SK-MEL-5 (cell line): ENCODE measurements at regions not wholly inside any gene's neighbourhood (a gene's known extent, or its start where the extent isn't known, plus 50 kb on each side); places are given as distances from the start of the nearest gene placed in this dataset.
"Not testable (repeated sequence)": the region's sequence is repeated elsewhere in the genome, so short reads cannot be mapped to it uniquely, and the experiment has no call there.

Experiments
- DNase-seq: peaks from one replicate; pipeline ENCODE4 v3.0.0-alpha.2; 2016; ENCODE audit warnings: low read depth, low spot score
- in situ Hi-C: cut with HindIII; loops from 2 replicates; pipeline ENCODE4 v1.10.0; 2016; ENCODE audit warnings: low sequenced_read_pairs, high pct_unique_total_duplicates, low pct_unique_long_range_greater_than_20kb

DNA sequence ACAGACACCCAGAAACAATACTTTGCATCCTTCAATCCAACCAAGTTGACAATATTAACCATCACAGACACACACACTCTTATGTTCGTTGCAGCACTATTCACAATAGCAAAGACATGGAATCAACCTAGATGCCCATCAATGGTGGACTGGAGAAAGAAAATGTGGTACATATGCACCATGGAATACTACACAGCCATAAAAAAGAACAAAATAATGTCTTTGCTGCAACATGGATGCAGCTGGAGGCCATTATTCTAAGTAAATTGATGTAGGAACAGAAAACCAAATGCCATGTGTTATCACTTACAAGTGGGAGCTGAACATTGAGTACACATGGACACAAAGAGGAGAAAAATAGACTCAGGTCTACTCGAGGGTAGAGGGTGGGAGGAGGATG lies 102.2 kb upstream of the KRAS start:
- in situ Hi-C loops, DNase-seq: not testable (repeated sequence)

DNA sequence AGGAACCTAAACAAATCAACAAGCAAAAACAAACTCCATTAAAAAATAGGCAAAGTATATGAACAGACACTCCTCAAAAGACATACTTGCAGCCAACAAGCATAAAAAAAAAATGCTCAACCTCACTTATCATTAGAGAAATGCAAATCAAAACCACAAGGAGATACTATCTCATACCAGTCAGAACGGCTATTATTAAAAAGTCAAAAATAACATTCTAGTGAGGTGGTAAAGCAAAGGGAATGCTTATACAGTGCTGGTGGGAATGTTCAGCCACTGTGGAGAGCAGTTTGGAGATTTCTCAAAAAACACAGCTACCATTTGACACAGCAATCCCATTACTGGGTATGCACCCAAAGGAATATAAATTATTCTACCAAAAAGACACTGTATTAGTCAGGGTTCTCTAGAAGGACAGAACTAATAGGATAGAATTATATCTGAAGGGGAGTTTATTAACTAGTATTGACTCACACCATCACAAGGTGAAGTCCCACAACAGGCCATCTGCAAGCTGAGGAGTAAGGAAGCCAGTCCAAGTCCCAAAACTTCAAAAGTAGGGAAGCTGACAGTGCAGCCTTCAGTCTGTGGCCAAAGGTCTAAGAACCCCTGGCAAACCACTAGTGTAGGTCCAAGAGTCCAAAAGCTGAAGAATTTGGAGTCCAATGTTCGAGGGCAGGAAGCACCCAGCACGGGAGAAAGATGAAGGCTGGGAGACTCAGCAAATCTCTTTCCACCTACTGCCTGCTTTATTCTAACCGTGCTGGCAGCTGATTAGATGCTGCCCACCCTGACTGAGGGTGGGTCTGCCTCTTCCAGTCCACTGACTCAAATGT lies 101.6 kb upstream of the KRAS start:
- DNase-seq = no peak
- in situ Hi-C loops = no loop called here

DNA sequence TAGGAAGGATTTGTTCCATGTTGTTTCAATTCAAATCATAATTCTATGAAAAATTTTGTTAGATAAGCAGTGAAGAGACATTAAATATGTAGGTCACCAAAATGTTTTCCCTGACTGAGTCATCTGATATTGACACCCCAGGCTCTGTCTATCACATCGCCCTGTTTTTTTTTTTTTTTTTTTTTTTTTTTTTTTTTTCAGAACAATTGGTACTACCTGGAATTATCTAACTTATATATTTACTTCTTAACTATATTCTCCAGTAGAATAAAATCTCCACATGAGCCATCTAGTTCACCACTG lies 97.8 kb upstream of the KRAS start:
- in situ Hi-C loops = no loop called here
- DNase-seq = no peak

DNA sequence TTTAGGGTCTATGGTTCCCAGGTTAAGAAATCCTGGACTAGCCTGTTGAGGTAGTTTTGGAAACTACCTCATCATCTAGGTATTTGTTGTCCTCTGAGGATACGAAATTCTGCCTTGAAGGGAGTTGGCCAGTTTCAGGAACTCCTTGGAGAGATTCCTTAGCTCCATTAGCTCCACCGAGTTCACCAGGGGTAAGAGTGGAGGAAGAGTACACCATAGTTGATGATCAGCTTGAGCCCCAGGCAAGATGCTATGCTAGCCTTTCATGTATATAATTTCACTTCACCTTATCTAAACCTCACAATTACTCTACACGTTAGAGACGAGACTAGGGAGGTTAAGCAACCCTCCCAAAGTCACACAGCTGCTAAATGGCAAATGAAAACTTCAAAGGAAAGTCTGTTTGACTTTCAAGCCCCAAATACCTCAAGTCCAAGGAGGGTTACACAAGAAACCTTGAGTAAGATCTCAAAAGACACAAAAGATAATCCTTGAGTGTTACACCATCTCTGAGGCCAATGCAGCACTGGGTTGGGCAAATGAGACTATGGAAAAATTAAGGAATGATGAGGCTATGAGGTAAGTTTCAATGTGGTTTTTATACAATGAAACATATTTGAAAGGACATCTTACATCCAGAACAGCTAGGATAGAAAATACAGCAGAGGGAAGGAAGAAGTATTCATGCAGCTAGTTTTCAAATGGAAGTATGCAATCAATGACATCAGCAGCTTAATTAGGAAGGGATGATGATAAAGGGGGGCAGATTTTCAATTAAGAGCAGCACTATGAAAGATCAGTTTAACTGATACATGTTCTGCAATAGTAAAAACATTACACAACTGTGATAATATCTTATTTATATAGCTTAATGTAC lies 97.2 kb upstream of the KRAS start:
- no peak for DNase-seq
- in situ Hi-C loops = no loop called here

DNA sequence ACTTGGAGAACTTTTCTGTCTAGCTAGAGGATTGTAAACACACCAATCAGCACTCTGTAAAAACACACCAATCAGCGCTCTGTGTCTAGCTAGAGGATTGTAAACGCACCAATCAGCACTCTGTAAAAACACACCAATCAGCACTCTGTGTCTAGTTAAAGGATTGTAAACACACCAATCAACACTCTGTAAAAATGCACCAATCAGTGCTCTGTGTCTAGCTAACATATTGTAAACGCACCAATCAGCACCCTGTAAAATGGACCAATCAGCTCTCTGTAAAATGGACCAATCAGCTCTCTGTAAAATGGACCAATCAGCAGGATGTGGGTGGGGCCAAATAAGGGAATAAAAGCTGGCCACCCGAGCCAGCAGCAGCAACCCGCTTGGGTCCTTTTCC lies 91.1 kb upstream of the KRAS start:
- in situ Hi-C loops, DNase-seq: not testable (repeated sequence)

DNA sequence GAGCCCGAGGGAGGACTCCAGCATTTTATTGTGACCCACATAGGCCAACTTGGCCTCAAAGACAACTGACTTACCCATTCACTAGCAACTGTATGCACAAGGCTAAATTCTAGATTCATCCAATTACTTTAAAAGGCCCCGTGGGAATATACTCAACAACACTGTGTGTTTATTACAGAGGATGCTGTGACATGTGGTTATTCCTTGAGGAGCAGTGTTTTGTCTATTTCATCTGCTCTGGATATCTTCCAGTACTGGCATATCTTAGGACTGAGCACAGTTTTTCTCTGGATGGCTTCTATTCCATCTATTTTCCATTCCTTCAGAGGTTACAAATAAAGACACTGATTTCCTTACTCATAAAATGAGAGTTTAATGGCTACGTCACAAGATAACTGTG lies 87.2 kb upstream of the KRAS start:
- in situ Hi-C loops = no loop called here
- peak; percentile 72 for DNase-seq

DNA sequence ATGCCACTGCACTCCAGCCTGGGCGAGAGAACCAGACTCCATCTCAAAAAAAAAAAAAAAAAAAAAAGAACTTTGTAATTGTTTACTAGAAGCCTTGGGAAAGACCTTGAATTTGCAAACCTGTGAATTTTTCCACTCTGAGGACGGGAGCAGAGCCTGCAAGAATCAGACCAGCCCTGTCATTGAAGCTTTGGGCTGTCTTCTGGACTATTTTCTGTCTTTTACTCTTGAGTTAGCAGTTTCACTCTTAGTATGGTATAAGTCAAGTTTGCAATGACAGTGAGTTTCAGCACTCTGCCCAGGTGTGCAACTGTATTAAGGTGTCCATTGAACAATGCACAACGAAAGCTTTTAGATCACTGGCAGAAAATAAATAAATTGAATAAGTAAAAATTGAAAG lies 81.4 kb upstream of the KRAS start:
- no peak for DNase-seq
- in situ Hi-C loops = no loop called here

DNA sequence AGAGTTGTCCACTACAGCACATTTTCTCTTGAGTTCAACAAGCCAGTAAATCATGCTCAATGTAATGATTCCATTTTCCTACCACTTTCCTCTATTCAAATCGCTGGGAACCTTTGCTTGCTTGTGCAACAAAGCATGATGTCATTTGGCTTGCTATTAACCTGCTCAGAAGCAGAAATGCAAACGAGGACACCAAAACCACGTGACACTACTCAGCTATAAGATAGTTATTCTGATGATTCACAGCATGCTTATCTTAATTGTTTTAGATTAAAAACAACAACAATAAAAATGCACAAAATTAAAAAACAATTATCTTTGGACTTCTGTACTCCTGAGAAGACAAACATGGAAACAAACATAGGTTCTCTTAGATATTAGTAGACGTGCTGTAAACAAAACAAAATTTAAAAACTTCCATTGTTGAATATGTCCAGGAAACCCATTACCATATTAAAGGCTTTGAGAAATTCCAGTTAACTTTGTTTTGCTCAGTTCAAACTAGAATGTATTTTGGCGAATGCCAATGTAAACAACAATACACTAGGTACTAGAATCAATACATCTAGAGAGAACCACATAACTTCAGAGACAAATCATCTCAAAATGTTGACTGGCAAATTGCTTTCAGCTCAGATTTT lies 77.5 kb upstream of the KRAS start:
- no peak for DNase-seq
- in situ Hi-C loops = no loop called here

DNA sequence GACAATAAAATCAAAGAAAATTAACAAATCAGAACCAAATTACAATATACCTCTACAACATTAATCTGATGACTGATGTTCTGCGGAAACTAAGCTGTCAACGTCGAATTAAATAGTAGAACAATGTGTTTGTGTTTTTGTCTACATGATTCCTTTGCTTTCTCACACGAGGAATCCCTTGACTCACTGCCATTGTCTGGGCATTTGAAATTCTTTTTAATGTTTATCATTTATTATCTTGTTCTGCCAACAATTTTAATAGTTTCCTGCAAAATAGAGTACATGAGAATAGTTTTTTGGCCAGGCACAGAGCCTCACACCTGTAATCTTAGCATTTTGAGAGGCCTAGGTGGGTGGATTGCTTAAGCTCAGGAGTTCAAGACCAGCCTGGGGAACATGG lies 76.6 kb upstream of the KRAS start:
- DNase-seq = no peak
- in situ Hi-C loops = no loop called here

DNA sequence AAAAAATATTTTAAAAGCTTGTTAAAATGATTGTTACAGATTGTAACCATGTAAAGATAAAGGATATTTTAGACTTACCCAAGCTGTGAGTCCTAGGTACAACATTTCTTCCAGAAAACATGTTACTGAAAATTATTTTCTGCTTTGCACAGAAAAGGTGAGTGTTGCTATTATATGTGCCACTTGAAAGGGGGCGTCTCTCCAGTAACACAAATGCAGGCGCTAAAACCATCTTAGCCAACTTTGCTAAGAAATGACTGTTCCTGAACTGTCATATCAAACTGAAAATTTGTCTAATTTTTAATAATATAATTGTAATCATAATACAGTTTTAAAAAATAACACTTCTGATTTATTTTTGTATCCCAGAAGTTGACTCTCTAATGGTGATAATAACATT lies 75.6 kb upstream of the KRAS start:
- no peak for DNase-seq
- in situ Hi-C loops = no loop called here

DNA sequence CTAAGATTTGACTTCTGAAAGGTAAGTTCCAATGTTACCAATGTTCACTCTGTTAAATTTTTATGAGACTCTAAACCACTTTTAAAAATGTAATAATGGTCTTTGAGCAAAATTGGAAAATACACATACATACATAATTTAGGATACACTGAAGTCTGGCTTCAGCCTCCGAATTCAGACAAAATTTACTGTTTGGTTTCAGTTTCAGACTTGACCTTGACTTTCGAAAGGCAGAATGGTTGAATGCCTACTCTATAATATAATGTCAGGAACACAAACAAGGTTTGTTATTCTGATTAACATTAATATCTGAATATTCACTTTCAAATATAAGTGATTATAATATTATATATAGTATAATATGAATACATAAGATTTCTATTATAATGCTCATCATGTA lies 74.1 kb upstream of the KRAS start:
- in situ Hi-C loops = no loop called here
- DNase-seq = no peak

DNA sequence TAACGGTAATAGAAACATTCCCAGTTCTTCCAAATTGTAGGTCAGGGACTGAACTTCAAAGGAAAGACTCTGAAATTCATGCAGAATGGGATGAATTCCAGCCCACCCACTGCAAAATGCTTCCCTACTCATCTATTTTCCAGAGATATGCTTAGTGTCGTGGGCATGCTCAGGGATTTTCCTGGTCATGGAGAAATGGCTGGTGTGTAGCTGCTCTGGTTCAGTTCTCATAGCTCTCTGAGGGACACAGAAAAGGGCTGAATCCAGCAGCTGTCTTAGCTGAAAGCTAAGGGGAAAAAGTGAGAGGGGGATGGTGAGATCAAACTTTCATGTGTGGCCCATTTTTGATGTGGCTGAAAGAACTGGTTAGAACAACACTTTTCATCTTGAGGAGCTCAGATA lies 72.9 kb upstream of the KRAS start:
- in situ Hi-C loops = no loop called here
- DNase-seq = no peak

DNA sequence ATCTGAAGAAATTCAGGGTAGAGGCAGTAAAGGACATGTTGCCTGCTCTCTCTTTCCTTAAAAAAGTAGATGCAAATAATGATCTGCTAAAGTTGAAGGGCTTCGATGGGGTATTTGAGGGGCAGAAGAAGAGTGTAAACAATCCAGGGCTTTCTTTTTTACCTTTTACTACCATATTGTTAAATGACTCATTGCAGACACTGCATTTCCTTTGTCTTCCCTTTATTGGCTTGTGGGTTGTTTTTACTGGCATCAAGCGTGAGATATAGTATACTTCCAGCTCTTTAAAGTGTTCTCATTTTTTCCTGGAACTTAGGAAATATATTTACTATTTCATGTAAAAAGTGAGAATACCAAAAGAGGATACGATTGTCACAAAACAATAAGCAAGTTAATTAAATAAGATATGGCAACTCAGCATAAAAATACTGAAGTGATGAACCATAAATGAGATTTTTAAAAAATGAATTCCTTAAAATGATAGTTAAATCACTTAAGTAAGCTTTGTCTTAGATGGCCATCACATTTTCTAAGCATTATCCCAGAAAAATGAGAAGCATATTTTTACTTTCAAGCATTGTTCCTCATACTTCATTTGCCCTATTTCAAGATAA lies 72.3 kb upstream of the KRAS start:
- no peak for DNase-seq
- in situ Hi-C loops = no loop called here

DNA sequence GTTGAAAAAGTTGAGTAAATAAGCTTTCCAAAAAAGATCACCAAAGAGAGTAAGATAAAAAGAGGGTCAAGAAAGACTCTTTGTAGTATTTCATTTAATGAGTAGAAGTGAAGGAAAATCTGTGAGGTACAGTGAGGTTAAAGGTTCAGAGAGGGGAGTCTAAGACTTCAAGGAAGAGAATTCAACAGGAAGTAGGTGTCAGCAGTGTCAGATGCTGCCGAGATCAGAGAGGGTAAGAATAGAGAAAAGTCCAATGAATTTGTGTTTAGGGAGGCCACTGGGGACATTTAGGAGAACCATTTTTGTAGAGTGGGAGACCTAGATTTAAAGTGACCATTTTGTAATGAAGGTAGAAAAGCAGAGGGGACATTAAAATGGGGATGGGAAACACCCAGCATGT lies 71.6 kb upstream of the KRAS start:
- DNase-seq = no peak
- in situ Hi-C loops = no loop called here

DNA sequence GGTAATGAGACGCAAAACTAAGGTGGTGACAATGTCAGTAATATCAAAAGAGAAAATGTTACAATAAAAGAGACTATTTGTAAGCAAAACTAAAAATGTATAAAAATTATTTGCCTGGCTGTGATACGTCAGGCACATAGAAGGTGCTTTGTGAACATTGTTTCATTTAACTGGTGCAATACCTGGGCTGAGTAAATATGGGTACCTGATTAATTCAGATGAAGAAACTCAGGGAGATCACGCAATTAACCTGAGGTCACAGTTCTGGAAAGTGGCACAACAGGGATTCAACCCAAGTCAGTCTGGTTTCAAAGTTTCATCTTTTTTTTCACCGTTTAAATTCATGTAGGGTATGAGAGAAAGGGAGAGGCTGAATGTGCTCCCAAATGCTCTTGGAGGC lies 71.0 kb upstream of the KRAS start:
- in situ Hi-C loops = no loop called here
- no peak for DNase-seq

DNA sequence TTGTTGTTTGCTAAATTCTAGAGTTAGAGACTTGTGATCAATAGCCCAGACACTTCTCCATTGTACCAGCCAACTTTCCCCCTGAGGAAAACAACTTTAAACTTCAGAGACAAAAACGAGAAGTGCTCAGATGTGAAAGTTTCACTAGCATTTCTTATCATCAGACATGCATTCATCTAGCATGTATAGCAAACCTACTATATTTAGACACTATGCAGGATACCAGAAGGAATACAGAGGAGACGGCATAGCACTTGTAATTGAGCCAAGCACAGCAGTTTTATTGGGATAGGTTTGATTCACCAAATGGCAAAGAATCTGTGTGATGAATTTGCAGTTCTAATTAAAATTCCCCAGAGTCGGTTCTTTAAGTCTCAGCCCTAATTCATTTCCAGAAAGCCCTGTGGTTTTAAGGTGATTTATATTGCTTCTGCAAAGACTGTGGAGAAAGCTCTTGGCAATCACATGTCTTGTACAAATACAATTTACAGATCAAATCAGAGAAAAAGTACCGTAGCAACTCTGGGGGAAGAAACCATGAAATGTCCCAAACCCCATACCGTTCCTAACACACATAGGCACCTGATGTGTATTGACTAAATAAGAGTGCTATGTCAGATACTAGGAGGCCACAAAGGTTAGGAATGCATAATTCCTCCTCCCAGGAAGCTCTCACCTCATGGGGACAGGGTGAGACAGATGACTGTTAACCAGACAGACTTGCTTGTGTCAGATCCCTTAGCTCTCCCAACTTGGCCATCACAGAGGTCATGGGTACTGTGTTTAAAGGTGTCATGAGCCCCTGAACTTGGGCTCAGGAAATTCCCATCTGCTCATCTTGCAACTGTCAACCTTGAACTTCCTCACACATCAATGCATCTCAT lies 69.6 kb upstream of the KRAS start:
- DNase-seq = no peak
- in situ Hi-C loops = no loop called here

DNA sequence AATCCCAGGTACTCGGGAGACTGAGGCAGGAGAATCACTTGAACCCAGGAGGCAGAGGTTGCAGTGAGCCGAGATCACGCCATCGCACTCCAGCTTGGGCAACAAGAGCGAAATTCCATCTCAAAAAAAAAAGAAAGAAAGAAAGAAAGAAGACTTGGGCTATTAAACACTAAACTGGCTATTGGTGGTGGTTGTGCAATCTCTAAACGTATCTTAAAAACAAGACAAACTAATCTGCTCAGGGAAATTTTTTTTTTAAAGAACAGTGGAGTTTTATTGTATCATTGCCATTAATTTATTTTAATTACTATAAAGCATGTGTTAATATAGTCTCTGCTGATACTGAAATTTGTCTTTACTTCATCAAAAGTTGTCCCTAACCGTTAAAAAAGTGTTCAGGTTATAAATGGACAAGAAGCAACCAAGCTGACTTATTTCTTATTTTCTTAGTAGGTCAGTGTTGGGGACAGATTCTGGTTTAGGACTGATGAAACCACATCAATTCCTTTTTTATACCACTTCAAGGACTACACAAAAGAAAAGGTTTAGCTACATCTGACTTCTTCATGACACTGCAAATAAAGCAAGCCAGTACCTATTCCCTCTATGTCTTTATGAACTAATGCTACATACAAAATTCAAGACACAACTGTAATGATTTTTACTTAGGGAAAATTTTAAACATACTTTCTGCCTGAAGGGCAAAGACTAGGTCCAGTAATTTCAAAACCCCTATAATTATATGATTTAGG lies 68.7 kb upstream of the KRAS start:
- in situ Hi-C loops = no loop called here
- no peak for DNase-seq
